BLaER1 treated with 17β-estradiol and CSF1 and Interleukin-3, amounts not matched to agents 10 nM and 100 nM (cell line): ENCODE measurements at regions not wholly inside any gene's neighbourhood (a gene's known extent, or its start where the extent isn't known, plus 50 kb on each side); places are given as distances from the start of the nearest gene placed in this dataset.

Source experiments
- H3K27ac ChIP-seq, 11 experiments: shearing (Covaris generic); formaldehyde crosslinking; 2 replicates each; pipeline ENCODE4 v1.8.1; 2022
- H3K27me3 ChIP-seq, 11 experiments: shearing (Covaris generic); formaldehyde crosslinking; 2 replicates each; pipeline ENCODE4 v1.8.1; 2022
- H3K36me3 ChIP-seq, 11 experiments: shearing (Covaris generic); formaldehyde crosslinking; 2 replicates each; pipeline ENCODE4 v1.8.1; 2022
- H3K4me1 ChIP-seq, 10 experiments: shearing (Covaris generic); formaldehyde crosslinking; 2 replicates each; pipeline ENCODE4 v1.8.1; 2022
- H3K4me2 ChIP-seq, 11 experiments: shearing (Covaris generic); formaldehyde crosslinking; 2 replicates each; pipeline ENCODE4 v1.8.1; 2022
- H3K4me3 ChIP-seq, 10 experiments: shearing (Covaris generic); formaldehyde crosslinking; 2 replicates each; pipeline ENCODE4 v1.8.1; 2022
- H3K9ac ChIP-seq, 11 experiments: shearing (Covaris generic); formaldehyde crosslinking; 2 replicates each; pipeline ENCODE4 v1.8.1; 2022
- H3K9me3 ChIP-seq, 11 experiments: shearing (Covaris generic); formaldehyde crosslinking; replicated peaks in 1 of 11; 2 replicates each; pipeline ENCODE4 v1.8.1; 2022
- H4K20me1 ChIP-seq, 11 experiments: shearing (Covaris generic); formaldehyde crosslinking; 2 replicates each; pipeline ENCODE4 v1.8.1; 2022
- Cebpa-rat ChIP-seq, 11 experiments: shearing (Covaris generic); IDR thresholded peaks; 2 replicates each; pipeline ENCODE4 v1.8.1; 2022

DNA sequence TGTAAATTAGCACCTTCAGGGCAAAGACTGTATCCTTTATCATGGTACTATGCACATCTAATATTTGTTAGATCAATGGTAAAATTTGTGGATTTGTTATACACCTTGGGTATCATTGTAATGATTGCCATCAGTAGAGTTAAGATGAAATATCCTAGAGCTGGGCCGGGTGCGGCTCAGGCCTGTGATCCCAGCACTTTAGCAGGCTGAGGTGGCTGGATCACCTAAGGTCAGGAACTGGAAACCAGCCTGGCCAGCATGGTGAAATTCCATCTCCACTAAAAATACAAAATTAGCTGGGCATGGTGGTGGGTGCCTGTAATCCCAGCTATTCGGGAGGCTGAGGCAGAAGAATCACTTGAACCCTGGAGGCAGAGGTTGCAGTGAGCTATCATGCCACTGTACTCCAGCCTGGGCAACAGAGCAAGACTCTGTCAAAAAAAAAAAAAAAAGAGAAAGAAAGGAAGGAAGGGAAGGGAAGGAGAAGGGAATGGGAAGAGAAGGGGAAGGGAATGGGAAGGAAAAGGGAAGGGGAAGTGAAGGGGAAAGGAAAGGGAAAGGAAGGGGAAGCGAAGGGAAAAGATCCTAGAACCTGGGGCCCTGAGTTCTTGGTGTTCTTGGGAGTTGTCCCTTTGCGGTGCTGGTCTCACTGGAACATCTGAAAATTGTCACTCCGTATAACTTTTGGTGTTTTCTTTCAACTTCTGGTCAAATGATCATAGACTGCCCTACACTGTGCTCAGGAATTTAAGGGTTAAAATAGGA is 71.1 kb upstream of the NEUROD1 start:
- no peaks in the 10 kb centered on the region; a peak in 1 of 22 replicates for H3K9me3 ChIP-seq
- H3K27ac ChIP-seq, result no peak overlapping the region
- no peak for TF ChIP-seq Cebpa-rat (IDR thresholded peaks at IDR 0.05)
- H3K9ac ChIP-seq, result no peak overlapping the region
- no peak overlapping the region for H3K4me2 ChIP-seq
- H3K27me3 ChIP-seq, result no peaks in the 10 kb centered on the region
- no peaks in the 10 kb centered on the region for H3K36me3 ChIP-seq
- H3K4me1 ChIP-seq, result no peaks in the 10 kb centered on the region
- H4K20me1 ChIP-seq, result no peaks in the 10 kb centered on the region
- H3K4me3 ChIP-seq, result no peak overlapping the region

DNA sequence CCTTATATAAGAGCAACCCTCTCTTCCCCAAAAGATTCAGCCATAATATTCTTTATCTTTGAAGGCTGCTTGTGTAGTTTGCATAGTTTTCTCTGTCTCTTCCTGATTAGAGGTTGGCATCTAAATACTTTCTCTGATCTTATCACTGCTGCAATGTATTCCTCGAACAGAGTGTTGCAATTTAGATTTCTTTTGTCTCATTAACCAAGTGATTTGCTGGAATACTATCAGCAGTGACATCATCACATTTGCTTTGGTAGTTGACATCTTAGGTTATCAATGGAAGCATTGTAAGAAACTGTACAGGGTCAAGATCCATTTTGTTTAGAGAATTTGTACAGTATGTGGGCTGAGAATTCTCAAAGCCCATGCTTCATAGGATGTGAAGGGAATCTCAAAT is 72.0 kb upstream of the NEUROD1 start:
- H3K4me1 ChIP-seq, result no peaks in the 10 kb centered on the region
- no peak overlapping the region for H3K9ac ChIP-seq
- H3K4me3 ChIP-seq, result no peak overlapping the region
- H3K27ac ChIP-seq, result no peak overlapping the region
- no peaks in the 10 kb centered on the region for H4K20me1 ChIP-seq
- no peak for TF ChIP-seq Cebpa-rat (IDR thresholded peaks at IDR 0.05)
- H3K36me3 ChIP-seq, result no peaks in the 10 kb centered on the region
- no peak overlapping the region for H3K4me2 ChIP-seq
- no peaks in the 10 kb centered on the region for H3K27me3 ChIP-seq
- no peaks in the 10 kb centered on the region; a peak in 1 of 22 replicates for H3K9me3 ChIP-seq

DNA sequence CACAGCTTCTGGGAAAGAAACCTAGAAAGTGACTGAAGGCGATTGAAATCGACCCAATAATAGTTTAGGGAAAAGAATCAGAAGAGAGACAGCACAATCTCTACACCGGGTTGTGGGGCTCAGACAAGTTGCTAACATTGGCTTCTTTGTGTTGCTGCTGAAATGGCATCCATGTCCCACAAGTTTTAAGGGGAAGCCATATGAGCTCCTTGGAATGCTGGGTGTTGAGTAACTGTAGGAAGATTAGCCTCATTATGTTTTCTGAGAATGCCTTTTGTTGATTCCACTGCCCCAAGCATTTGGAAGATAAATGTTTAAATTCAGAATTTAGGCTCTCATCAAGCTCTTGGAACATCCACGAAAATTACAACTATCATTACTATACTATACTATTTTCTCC is 73.4 kb upstream of the NEUROD1 start:
- no peak overlapping the region for H3K27ac ChIP-seq
- no peaks in the 10 kb centered on the region for H3K36me3 ChIP-seq
- no peaks in the 10 kb centered on the region for H3K27me3 ChIP-seq
- H3K9ac ChIP-seq, result no peak overlapping the region
- H3K4me1 ChIP-seq, result no peaks in the 10 kb centered on the region
- H4K20me1 ChIP-seq, result no peaks in the 10 kb centered on the region
- H3K9me3 ChIP-seq, result no peaks in the 10 kb centered on the region
- no peak overlapping the region for H3K4me3 ChIP-seq
- no peak for TF ChIP-seq Cebpa-rat (IDR thresholded peaks at IDR 0.05)
- no peak overlapping the region for H3K4me2 ChIP-seq

DNA sequence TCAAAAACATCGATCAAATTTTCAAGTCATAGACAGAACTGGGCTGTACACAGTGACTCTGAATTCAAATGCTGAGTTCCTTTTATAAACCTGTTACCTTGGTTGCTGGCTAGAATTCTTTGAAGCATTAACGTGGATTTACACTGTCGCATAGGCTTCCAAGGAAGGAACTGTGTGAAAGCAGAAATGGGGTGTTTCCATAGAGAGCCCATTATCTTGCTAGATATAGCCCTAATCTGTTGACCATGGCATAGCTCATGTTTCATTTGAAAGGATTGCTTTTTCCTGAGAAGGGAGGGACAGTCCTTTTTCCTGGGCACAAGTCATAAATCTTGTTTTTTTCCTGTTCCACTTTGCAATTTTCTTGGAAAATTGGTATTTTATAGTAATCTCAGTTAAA is 73.8 kb upstream of the NEUROD1 start:
- H3K4me3 ChIP-seq, result no peak overlapping the region
- no peaks in the 10 kb centered on the region for H3K36me3 ChIP-seq
- no peak overlapping the region for H3K4me2 ChIP-seq
- H3K4me1 ChIP-seq, result no peaks in the 10 kb centered on the region
- no peak overlapping the region for H3K9ac ChIP-seq
- H3K27ac ChIP-seq, result no peak overlapping the region
- no peak for TF ChIP-seq Cebpa-rat (IDR thresholded peaks at IDR 0.05)
- H3K9me3 ChIP-seq, result no peaks in the 10 kb centered on the region
- no peaks in the 10 kb centered on the region for H3K27me3 ChIP-seq
- H4K20me1 ChIP-seq, result no peaks in the 10 kb centered on the region

DNA sequence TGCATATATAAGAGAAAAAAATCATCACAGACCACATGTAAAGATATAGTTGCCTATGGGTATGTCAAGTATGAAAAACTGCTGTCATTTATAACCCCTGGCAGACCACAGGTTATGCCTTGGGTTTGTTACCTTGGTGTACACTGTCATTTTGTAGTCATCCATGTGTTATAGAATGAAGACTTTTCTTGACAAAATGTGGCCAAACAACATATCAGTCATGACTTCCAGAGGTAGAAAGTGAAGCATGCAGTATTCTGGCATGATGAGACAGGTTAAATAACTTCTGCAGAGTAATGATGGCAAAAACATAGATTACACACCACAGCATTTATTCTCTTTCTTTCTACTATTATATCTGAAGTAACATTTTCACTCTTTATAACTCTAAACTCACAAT is 74.9 kb upstream of the NEUROD1 start:
- H3K36me3 ChIP-seq, result no peaks in the 10 kb centered on the region
- H3K9ac ChIP-seq, result no peak overlapping the region
- H4K20me1 ChIP-seq, result no peaks in the 10 kb centered on the region
- H3K9me3 ChIP-seq, result no peaks in the 10 kb centered on the region
- no peak for TF ChIP-seq Cebpa-rat (IDR thresholded peaks at IDR 0.05)
- no peaks in the 10 kb centered on the region for H3K27me3 ChIP-seq
- no peak overlapping the region for H3K4me3 ChIP-seq
- no peak overlapping the region for H3K27ac ChIP-seq
- no peak overlapping the region for H3K4me2 ChIP-seq
- no peaks in the 10 kb centered on the region for H3K4me1 ChIP-seq

DNA sequence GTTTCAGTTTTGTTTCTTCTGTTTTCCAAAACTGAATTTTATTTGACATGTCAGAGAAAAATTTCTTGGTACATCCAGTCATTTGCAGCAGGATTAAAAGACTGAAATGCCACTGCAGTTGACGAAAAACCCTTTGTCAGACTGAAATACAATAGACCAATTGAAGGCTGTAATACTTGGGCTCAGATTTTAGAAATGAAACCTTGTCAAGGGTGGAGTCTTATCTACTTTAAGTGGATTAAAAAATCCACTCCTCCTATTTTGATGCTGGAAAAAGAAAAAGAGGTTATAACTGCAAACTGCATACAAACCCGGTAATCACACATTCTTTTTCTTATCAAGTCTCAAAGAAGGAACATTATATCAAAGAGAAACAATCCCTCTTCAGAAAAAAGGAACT is 80.2 kb upstream of the NEUROD1 start:
- H3K4me2 ChIP-seq, result no peak overlapping the region
- no peak overlapping the region for H3K27ac ChIP-seq
- no peaks in the 10 kb centered on the region for H3K4me1 ChIP-seq
- no peaks in the 10 kb centered on the region for H3K27me3 ChIP-seq
- no peak for TF ChIP-seq Cebpa-rat (IDR thresholded peaks at IDR 0.05)
- H3K9me3 ChIP-seq, result no peaks in the 10 kb centered on the region
- H3K9ac ChIP-seq, result no peak overlapping the region
- no peak overlapping the region for H3K4me3 ChIP-seq
- no peaks in the 10 kb centered on the region for H4K20me1 ChIP-seq
- no peaks in the 10 kb centered on the region for H3K36me3 ChIP-seq

DNA sequence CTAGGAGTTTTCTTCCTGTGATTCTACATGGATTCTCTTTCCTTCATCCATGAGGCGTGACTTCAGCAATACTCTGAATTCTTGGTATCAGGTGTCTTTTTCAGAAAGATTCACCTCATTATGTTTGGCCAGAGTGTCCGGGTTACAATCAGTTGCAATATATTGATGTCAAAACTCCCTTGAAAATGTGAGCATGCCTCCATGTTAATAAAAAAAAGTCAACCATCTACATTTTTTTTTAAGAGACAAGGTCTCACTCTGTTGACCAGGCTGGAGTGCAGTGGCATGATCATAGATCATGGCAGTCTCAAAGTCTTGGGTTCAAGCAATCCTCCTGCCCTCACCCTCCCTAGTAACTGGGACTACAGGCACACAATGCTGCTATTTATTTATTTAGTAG is 80.9 kb upstream of the NEUROD1 start:
- Histone ChIP-seq H3K36me3 (no peaks in the 10 kb centered on the region), H4K20me1 (no peaks in the 10 kb centered on the region), H3K4me3 (no peak overlapping the region), H3K9ac (no peak overlapping the region), H3K4me1 (no peaks in the 10 kb centered on the region), H3K9me3 (no peaks in the 10 kb centered on the region), H3K27me3 (no peaks in the 10 kb centered on the region), H3K4me2 (no peak overlapping the region), H3K27ac (no peak overlapping the region)
- no peak for TF ChIP-seq Cebpa-rat (IDR thresholded peaks at IDR 0.05)

DNA sequence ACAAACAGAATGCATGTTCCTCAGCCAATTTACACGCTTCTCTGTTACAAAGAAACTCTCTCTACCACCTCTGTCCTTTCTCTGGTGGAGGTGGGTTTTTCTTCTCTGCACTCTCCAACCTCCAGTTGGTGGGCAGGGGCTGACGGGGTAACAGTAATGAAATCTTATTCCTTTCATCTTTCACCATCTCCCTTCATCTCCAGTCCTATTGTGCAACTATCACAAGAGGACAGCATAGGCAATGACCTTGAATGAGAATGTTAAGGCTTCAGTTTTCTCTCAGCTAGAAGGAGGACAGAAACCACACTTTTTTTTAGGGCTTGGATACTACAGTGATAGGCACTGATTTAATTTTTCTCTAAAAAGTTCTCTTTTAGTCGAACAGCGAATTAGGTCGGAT is 81.7 kb upstream of the NEUROD1 start:
- no peak overlapping the region for H3K27ac ChIP-seq

DNA sequence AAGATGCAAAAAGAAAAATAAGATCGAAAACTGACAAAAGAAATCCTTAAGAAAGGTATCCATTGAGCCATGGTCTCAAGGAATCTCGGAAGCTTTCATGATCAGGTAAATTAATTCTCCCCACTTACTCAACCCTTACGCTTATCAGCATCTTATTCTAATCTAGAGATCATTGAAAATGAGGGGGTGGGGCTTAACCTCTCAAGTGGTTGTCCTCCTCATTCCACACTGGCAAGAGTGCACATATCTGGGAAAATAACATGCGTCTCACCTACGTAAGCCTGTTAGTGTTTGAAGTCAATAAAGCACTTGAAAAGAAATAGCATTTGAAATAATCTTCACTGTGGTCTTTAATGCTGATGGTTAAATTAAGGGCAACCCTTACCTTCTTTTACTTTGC is 82.5 kb upstream of the NEUROD1 start:
- no peaks in the 10 kb centered on the region for H3K9me3 ChIP-seq
- H3K4me1 ChIP-seq, result no peaks in the 10 kb centered on the region
- H4K20me1 ChIP-seq, result no peaks in the 10 kb centered on the region
- no peak overlapping the region for H3K4me3 ChIP-seq
- H3K36me3 ChIP-seq, result no peaks in the 10 kb centered on the region
- H3K4me2 ChIP-seq, result no peak overlapping the region
- H3K27me3 ChIP-seq, result no peaks in the 10 kb centered on the region
- no peak for TF ChIP-seq Cebpa-rat (IDR thresholded peaks at IDR 0.05)
- no peak overlapping the region for H3K27ac ChIP-seq
- no peak overlapping the region for H3K9ac ChIP-seq

More for the DNA sequence above, 81.7 kb upstream of the NEUROD1 start:
- H3K9ac ChIP-seq, result no peak overlapping the region
- H4K20me1 ChIP-seq, result no peaks in the 10 kb centered on the region
- H3K36me3 ChIP-seq, result no peaks in the 10 kb centered on the region
- H3K4me3 ChIP-seq, result no peak overlapping the region
- no peaks in the 10 kb centered on the region for H3K9me3 ChIP-seq
- no peak overlapping the region for H3K4me2 ChIP-seq
- H3K4me1 ChIP-seq, result no peaks in the 10 kb centered on the region
- H3K27me3 ChIP-seq, result no peaks in the 10 kb centered on the region
- peak in 1 of 11 experiments; percentile 30; a peak in 1 of 22 replicates for TF ChIP-seq Cebpa-rat (IDR thresholded peaks at IDR 0.05)

DNA sequence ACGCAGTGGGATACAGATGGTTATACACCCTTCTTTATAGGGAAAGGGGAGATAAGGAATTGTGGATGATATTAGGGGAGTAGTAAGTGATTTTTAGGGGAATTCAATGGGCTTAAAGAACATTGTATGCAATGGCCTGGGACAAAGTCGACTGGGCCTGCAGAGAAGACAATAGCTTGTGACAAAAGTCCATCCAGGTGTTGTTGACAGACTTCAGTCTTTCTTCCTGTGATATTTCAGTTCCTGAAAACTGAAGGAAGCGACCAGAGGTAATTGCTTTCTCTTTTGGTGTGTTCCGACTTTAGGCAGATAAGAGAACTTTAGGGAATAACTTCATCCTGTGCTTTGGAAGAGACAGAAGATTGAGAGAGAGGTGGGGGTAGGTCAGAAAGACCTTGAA is 83.1 kb upstream of the NEUROD1 start:
- Histone ChIP-seq H3K4me3 (no peak overlapping the region), H3K27me3 (no peaks in the 10 kb centered on the region), H3K9me3 (no peaks in the 10 kb centered on the region), H3K4me1 (no peaks in the 10 kb centered on the region), H3K27ac (no peak overlapping the region), H3K4me2 (no peak overlapping the region), H4K20me1 (no peaks in the 10 kb centered on the region), H3K9ac (no peak overlapping the region), H3K36me3 (no peaks in the 10 kb centered on the region)
- no peak for TF ChIP-seq Cebpa-rat (IDR thresholded peaks at IDR 0.05)
